CD4-positive, alpha-beta T cell treated with Interleukin-17A for 1 hour (primary cell): ENCODE measurements at regions not wholly inside any gene's neighbourhood (a gene's known extent, or its start where the extent isn't known, plus 50 kb on each side); places are given as distances from the start of the nearest gene placed in this dataset.
"Not testable (repeated sequence)": the region's sequence is repeated elsewhere in the genome, so short reads cannot be mapped to it uniquely, and the experiment has no call there.

Experiments used
- DNase-seq: peaks from one replicate; pipeline ENCODE4 v3.0.0-alpha.2; 2020

- no peak for DNase-seq
Measured at GRCh38 chr13:82467626-82468025, 1414.6 kb downstream of the SLITRK1 start.

GRCh38 chr13:82459575-82459974 is 1422.7 kb downstream of the SLITRK1 start:
- not testable (repeated sequence) for DNase-seq

- no peak for DNase-seq
Measured at GRCh38 chr13:82458169-82458568, 1424.1 kb downstream of the SLITRK1 start.

DNA sequence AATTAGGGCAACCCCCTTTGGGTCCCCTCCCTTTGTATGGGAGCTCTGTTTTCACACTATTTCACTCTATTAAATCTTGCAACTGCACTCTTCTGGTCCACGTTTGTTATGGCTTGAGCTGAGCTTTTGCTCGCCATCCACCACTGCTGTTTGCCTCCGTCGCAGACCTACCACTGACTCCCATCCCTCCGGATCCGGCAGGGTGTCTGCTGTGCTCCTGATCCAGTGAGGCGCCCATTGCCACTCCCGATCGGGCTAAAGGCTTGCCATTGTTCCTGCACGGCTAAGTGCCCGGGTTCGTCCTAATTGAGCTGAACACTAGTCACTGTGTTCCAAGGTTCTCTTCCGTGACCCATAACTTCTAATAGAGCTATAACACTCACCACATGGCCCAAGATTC is 1424.7 kb downstream of the SLITRK1 start:
- DNase-seq: not testable (repeated sequence)

- no peak for DNase-seq
Measured at GRCh38 chr13:82447416-82448077, 1434.7 kb downstream of the SLITRK1 start.

DNA sequence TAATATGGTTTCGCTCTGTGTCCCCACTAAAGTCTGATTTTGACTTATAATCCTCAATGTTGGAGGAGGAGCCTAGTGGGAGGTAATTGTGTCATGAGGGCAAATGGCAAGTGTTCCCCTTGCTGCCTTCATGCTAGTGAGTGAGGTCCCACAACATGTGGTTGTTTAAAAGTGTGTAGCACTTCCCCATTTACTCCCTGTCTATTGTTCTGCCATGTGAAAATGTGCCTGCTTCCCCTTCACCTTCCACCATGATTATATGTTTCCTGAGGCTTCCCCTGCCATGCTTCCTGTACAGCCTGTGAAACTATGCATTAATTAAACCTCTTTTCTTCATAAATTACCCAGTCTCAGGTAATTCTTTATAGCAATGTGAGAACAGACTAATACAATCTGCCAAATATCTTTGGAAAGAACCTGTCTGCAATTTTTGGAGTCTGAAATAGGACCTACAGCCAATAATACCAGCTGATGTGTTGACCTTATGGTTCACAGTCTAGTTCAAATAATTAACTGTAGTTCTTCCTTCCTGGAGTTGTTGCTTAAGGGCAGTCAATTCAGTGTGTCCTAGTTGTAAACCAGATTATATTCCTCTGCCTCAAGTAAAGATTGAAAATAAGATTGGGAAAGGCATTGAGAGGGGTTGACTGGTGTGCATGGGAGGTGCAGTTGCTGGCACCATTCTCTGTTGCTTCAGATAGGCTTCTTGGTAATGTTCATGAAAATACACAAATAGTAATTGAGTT is 1442.9 kb downstream of the SLITRK1 start:
- DNase-seq: no peak

GRCh38 chr13:82438320-82438719 is 1444.0 kb downstream of the SLITRK1 start:
- no peak for DNase-seq

GRCh38 chr13:82436099-82436585 is 1446.1 kb downstream of the SLITRK1 start:
- DNase-seq: no peak

DNA sequence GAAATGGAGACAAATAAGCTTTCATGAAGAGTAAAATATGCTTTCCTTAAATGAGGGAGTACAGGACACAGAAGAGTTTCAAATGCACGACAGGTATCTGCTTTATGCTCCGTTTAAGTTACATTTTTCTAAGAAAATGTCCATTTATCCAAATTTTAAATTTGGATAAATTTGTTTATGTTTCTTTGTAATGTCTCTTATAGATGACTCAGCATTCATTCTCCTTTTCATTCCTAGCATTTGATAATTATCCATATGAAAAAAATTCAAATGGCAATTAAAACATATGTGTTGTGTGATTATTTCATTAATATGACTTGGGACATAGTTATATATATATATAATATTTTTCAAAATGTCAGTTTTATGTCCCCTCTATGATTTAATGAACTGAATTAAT is 1449.3 kb downstream of the SLITRK1 start:
- no peak for DNase-seq

DNA sequence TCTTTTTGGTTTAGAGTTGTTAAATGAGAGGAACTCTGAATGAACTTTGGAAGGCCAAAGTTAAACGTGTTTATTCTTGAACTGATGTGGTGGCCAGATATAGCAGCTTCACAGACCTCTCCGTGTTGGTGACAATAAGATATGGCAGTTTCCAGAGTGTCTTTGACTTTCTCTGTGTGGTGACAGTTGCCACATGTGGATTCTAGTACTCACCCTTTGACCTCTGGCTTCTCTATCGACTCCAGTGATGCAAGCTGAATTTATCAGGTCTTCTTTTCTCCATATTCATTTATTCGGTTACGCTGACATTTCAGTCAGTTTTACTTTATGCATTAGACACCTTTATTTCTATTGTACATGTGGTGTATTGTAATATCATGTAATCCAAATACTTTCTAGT is 1469.5 kb downstream of the SLITRK1 start:
- no peak for DNase-seq

DNA sequence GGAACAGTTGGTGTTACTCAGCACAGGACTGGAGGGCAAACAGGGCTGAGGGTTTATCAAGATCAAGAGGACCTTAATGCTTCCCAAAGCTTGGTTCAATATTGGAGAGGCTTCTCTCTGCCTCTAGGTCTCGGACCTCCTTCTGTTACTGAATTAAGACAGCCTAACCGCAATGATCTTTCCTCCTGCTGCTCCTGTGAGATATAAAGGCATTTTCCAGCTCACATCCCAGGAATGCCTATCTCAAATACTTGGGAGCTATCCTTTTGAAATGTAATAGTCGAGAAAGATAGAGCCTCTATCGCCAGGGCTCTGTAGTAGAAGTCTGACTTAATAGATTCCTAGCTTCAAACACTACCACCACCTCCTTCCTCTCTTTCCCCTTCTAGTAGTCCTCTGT is 1475.0 kb downstream of the SLITRK1 start:
- DNase-seq: no peak

- no peak for DNase-seq
Measured at GRCh38 chr13:82374719-82375118, 1507.6 kb downstream of the SLITRK1 start.

DNA sequence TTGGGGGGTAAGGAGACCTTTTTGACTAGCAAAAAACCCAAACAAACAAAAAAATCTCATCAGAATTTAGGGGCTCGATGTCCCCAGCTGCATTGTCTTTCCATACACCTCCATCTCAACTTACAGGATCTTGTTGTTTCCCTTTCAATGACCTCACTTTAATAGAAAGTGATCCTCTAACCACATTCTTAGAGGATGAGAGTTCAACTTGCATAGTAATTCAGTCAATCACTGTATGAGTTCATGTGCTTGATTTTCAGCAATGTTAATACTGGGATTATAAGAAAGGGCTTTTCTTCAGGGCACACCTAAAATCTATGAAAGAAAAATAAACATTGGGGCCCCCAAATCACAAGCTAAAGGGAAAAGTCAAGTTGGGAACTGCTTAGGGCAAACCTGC is 1512.0 kb downstream of the SLITRK1 start:
- no peak for DNase-seq

DNA sequence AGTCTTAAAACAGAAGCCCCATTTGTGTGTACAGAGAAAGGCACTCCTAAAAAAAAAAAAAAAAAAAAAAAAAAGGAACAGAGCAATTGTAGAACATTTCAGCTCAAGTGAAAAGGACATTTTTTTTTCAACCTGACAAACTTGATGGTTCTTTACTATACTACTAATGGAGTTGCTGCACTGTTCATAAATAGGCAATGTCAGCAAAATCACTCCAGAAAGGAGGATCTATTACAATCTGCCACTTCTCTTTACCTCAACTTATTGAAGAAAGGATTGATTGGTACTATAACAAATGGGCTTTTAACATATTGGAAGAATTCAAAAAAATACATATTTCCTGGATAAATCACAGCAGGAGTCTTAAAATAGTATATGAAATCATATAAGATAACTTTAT is 1517.7 kb downstream of the SLITRK1 start:
- DNase-seq: no peak

DNA sequence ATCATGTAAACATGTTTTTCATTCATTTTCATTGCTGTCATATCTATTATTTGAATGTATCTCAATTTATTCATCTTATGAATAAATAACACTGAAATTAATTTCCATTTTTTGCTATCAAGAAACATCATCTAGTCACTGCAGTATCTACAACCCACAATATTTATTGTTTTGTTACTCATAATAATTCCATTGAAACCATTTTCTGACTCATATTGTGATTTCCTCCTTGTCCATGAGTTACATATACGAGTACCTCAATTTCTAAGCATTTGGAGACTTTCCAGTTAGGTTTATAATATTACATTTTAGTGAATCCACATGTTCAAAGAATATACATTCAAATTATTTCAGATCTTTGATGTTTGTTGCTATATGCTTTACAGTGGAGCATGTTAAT is 1524.0 kb downstream of the SLITRK1 start:
- DNase-seq: no peak

- no peak for DNase-seq
Measured at GRCh38 chr13:82356667-82357410, 1525.4 kb downstream of the SLITRK1 start.

DNA sequence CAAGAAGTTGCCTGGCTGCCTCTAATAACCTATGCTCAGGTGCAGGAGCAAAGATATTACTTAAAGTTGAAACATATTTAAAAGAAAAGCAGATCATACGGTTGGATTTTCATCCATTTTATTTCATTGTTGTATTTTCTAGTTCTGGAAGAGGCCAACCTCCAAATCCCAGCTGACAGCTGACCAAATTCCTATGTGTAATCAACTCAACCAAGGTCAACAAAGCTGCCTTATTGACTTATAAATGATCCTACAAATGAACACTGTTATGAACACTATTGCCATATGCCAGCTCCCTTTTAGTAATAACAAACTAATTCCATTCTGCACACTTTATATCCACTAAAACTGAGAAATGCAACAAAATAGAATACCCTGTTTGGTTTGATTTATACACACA is 1537.4 kb downstream of the SLITRK1 start:
- no peak for DNase-seq

DNA sequence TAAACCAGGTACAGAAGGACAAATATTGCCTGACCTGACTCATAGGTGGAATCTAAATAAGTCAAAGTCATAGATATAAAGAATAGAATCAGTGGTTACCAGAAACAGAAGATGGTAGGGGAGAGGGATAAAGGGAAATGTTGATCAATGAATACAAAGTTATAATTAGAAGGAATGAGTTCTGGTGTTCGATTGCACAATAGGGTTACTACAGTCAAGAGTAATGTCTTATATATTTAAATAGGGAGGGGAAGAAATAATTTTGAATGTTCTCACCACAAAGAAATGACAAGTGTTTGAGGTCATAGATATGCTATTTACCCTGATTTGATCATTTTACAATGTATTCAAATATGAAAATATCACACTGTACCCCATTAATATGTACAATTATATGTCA is 1541.2 kb downstream of the SLITRK1 start:
- no peak for DNase-seq

GRCh38 chr13:82330499-82330898 is 1551.8 kb downstream of the SLITRK1 start:
- DNase-seq: no peak

DNA sequence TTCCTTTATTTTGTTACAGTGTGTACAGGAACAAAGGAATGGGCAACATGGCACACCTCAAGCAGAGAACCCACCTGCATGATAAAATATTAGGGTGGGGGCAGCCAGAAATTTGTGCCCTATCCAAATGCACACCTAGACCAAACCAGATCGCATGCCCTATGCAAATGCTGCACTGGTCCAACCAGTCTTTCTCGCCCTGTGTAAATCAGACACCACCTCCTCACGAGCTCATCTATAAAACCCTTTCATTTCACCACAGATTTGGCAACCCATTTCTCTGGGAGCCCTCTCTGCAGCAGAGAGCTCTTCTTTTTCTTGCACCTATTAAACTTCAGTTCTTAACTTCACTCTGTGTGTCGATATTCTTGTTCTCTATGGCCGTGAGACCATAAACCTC is 1559.2 kb downstream of the SLITRK1 start:
- DNase-seq: no peak

DNA sequence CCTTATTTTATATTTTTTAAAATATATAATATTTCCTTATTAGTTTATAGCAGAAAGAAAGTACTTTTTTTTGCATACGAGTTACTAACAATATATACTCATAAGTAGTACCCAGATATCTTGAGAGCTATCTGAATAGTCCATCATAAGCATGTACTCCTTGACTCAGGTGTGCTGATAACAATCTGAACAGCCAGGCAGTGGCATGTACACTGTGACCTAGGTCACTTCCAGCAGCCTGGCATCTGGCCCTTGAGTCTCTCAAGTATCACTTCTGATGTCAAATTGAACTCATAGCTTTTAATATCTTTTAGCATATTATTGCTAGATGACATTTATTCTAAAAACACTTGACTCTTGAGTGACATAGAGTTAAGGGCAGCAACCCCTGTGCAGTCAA is 1576.7 kb downstream of the SLITRK1 start:
- DNase-seq: no peak

DNA sequence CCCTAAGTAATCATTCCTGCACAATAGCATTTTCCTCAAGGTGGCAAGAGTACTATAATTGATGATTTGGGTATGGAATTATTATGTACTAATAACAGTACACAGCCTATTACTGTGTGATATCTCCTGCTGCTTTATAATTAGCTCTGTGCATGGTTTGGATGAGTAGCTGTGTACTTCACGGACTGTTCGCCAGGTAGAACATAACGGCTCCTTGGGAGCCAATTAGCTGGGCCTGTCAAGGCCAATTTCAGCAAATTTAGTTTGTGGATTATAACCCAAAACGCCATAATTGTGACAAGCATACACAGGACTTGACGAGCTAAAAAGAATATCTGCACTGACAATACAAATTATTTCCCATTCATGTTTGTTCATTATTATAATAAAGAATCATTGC is 1584.2 kb downstream of the SLITRK1 start:
- no peak for DNase-seq

DNA sequence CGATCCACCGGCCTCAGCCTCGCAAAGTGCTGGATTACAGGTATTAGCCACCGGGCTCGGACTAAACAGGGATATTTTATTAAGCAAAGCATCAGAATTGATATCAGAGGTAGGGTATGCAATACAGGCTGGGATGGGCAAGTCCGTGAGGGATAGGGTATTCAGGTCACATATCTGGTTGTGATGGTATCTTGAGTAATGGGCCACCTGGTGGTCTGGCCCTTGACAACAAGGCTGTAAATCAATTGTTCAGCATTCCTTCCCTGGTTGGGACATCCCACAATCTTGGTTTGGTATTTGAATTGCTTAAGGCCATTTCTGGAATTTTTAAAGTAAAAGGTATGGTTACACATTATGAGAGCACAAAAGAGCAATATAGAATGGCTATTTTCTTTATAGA is 1588.0 kb downstream of the SLITRK1 start:
- no peak for DNase-seq

- DNase-seq: no peak
Measured at GRCh38 chr13:82292334-82292733, 1589.9 kb downstream of the SLITRK1 start.
